Thyroid gland (tissue), 4 donors: ENCODE measurements at regions not wholly inside any gene's neighbourhood (a gene's known extent, or its start where the extent isn't known, plus 50 kb on each side); places are given as distances from the start of the nearest gene placed in this dataset.

Experiments used
- DNase-seq, 2 donors: peaks; one replicate each; pipeline ENCODE4 v3.0.0-alpha.2; 2019
- H3K27ac ChIP-seq, 3 donors: fragments of 200-600 bp; sonication (generic); 1 replicate in 2 of 3; 2 replicates in 1 of 3; pipeline ENCODE4 v1.5.1; 2016 to 2019; ENCODE audit warnings: mild to moderate bottlenecking in 1 of 3, moderate library complexity in 1 of 3
- H3K27me3 ChIP-seq: fragments of 200-600 bp; sonication (generic); one replicate; pipeline ENCODE4 v1.5.1; 2019
- H3K36me3 ChIP-seq, 2 donors: fragments of 200-600 bp; sonication (generic); one replicate each; pipeline ENCODE4 v1.5.1; 2016 to 2019
- H3K4me1 ChIP-seq, 2 donors: fragments of 200-600 bp; sonication (generic); one replicate each; pipeline ENCODE4 v1.5.1; 2017 to 2019
- H3K4me3 ChIP-seq, 3 donors: fragments of 200-600 bp; sonication (generic); replicated peaks in 1 of 3; 1 replicate in 2 of 3; 2 replicates in 1 of 3; pipeline ENCODE4 v1.5.1; 2016; ENCODE audit warnings: mild to moderate bottlenecking in 1 of 3
- H3K9me3 ChIP-seq: fragments of 200-600 bp; sonication (generic); one replicate; pipeline ENCODE4 v1.5.1; 2017
- CTCF ChIP-seq, 6 experiments: fragments of 200-600 bp in 3 of 6; fragments of 450-650 bp in 3 of 6; sonication (generic) in 3 of 6; IDR thresholded peaks; one replicate each; pipeline ENCODE4 v1.5.1; 2016 to 2019; ENCODE audit warnings: antibody characterized with exemption in 6 of 6, mild to moderate bottlenecking in 2 of 6, inconsistent platforms in 1 of 6, moderate library complexity in 1 of 6
- POLR2A ChIP-seq, 2 donors: fragments of 450-650 bp; IDR thresholded peaks; one replicate each; pipeline ENCODE4 v1.6.1; 2017; ENCODE audit warnings: antibody characterized with exemption in 2 of 2, mild to moderate bottlenecking in 2 of 2, moderate library complexity in 1 of 2
- WGBS, 2 donors: methylation state at CpG; one replicate each; pipeline ENCODE4 v1.1.5; 2017; 5-methylcytosine and 5-hydroxymethylcytosine counted together
- intact Hi-C: fragments of 100-400 bp; cut with DNase I; formaldehyde crosslinking; loops from one replicate; pipeline ENCODE4 v1.15.1; 2023

GRCh38 chr13:76751278-76751677 is 134.9 kb downstream of the KCTD12 start:
- Histone ChIP-seq H3K4me1 (no peaks in the 10 kb centered on the region), H3K9me3 (no peaks in the 10 kb centered on the region), H3K4me3 (no peak overlapping the region), H3K36me3 (no peaks in the 10 kb centered on the region), H3K27me3 (no peaks in the 10 kb centered on the region), H3K27ac (no peak overlapping the region)
- 92% methylated on average over 3 of the region's 3 CpGs for WGBS, 2 donors
- TF ChIP-seq POLR2A (IDR thresholded peaks at IDR 0.05), result no peak
- no peak for TF ChIP-seq CTCF (IDR thresholded peaks at IDR 0.05)
- intact Hi-C loops, result no loop called here
- no peak for DNase-seq

DNA sequence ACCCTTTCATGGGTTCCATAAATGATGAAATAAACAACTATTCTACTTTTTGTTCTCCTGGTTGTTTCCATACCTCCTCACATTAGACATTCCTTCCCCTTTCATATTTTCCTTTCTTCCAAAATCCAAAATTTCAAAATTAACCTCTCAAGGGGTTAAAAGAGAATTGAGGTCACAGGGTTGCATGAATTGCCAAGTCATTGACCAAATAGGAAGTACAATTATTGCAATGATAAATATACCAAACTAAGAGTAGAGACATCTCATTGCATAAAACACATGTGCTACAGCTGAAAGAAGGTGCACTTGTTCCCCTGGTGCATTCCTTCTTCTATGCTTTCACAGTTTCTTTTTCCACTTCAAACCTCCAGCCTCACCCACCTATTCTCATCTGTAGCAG is 136.1 kb downstream of the KCTD12 start:
- no peak overlapping the region for H3K27ac ChIP-seq
- H3K9me3 ChIP-seq, result no peaks in the 10 kb centered on the region
- no peaks in the 10 kb centered on the region for H3K36me3 ChIP-seq
- no peak for TF ChIP-seq CTCF (IDR thresholded peaks at IDR 0.05)
- TF ChIP-seq POLR2A (IDR thresholded peaks at IDR 0.05), result no peak
- no peak for DNase-seq
- intact Hi-C loops, result no loop called here
- H3K4me1 ChIP-seq, result no peaks in the 10 kb centered on the region
- H3K27me3 ChIP-seq, result no peaks in the 10 kb centered on the region
- H3K4me3 ChIP-seq, result no peak overlapping the region

GRCh38 chr13:76745261-76746200 is 140.7 kb downstream of the KCTD12 start:
- H3K4me3 ChIP-seq, result no peak overlapping the region
- H3K9me3 ChIP-seq, result no peaks in the 10 kb centered on the region
- no peak overlapping the region for H3K27ac ChIP-seq
- intact Hi-C loops, result no loop called here
- H3K4me1 ChIP-seq, result no peaks in the 10 kb centered on the region
- no peak for TF ChIP-seq CTCF (IDR thresholded peaks at IDR 0.05)
- 47 to 55% methylated on average over 3 of the region's 3 CpGs for WGBS, 2 donors
- DNase-seq, result no peak
- no peaks in the 10 kb centered on the region for H3K36me3 ChIP-seq
- H3K27me3 ChIP-seq, result no peaks in the 10 kb centered on the region

DNA sequence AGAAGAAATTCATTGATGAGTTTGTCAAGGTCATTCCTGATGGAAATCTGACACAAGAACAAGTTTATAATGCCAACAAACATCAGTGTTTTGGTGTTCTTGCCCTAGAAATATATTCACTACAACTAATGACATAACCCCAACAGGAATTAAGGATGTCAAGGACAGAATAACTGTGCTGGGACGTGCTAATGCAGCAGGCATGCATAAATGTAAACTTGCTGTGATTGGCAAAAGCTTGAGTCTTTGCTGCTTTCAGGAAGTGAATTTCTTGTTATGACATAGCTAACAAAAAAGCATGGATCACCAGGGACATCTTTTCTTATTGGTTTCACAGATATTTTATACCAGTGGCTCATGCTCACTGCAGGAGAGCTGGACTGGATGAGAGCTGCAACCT is 144.6 kb downstream of the KCTD12 start:
- no peak overlapping the region for H3K4me3 ChIP-seq
- DNase-seq, result no peak
- H3K4me1 ChIP-seq, result no peaks in the 10 kb centered on the region
- WGBS, 2 donors, result 26 to 84% methylated on average over 1 of the region's 1 CpG
- no peaks in the 10 kb centered on the region for H3K36me3 ChIP-seq
- H3K9me3 ChIP-seq, result no peaks in the 10 kb centered on the region
- intact Hi-C loops, result no loop called here
- H3K27ac ChIP-seq, result no peak overlapping the region
- no peaks in the 10 kb centered on the region for H3K27me3 ChIP-seq
- TF ChIP-seq CTCF (IDR thresholded peaks at IDR 0.05) (no peak), POLR2A (IDR thresholded peaks at IDR 0.05) (no peak)

DNA sequence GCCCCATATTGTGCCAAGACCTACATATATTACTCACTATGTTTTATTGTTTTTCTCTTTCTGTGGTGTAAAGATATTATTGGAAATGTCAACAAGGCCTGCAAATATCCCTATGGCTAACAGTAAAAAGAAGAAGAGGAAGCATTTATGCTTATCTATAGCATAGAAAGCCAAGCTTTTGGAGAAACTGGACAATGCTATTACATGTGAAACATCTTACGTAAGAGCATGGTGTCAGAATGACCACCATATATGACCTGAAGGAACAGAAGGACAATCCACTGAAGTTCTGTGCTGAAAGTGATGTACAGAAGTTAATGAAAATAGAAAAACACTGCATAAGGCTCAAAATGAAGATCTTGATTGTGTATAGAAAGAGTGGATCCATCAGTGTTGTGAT is 145.2 kb downstream of the KCTD12 start:
- H3K9me3 ChIP-seq, result no peaks in the 10 kb centered on the region
- intact Hi-C loops, result no loop called here
- 91 to 100% methylated on average over 1 of the region's 1 CpG for WGBS, 2 donors
- H3K27me3 ChIP-seq, result no peaks in the 10 kb centered on the region
- TF ChIP-seq POLR2A (IDR thresholded peaks at IDR 0.05), result no peak
- TF ChIP-seq CTCF (IDR thresholded peaks at IDR 0.05), result no peak
- H3K4me1 ChIP-seq, result no peaks in the 10 kb centered on the region
- no peaks in the 10 kb centered on the region for H3K36me3 ChIP-seq
- no peak overlapping the region for H3K27ac ChIP-seq
- no peak for DNase-seq
- no peak overlapping the region for H3K4me3 ChIP-seq
